ENCODE measurements at regions not wholly inside any gene's neighbourhood (a gene's known extent, or its start where the extent isn't known, plus 50 kb on each side); places are given as distances from the start of the nearest gene placed in this dataset.

- H4K8ac ChIP-seq (ENCODE audit: low read length) = no peak overlapping the region
- no peaks in the 10 kb centered on the region for H3K79me1 ChIP-seq (replicated peaks; ENCODE audit: low read length, poor library complexity, severe bottlenecking)
- H3K27ac ChIP-seq (ENCODE audit: low read length, poor library complexity, severe bottlenecking) = no peak overlapping the region
- DNase-seq = no peak
- peaks cover 3% of the 10 kb centered on the region for H3K4me1 ChIP-seq (ENCODE audit: control insufficient read depth, insufficient read depth, low read depth, low read length)
- H2BK120ac ChIP-seq (ENCODE audit: low read depth, low read length) = no peak overlapping the region
- no peak overlapping the region for H2AK5ac ChIP-seq (ENCODE audit: low read length, severe bottlenecking)
- no peaks in the 10 kb centered on the region for H3K36me3 ChIP-seq (ENCODE audit: control insufficient read depth in 1 of 2, insufficient read depth in 2 of 2, low read depth in 1 of 2, low read length in 2 of 2)
- H2BK5ac ChIP-seq (ENCODE audit: low read depth, low read length, poor library complexity, severe bottlenecking) = no peak overlapping the region
- 74% methylated on average over 4 of the region's 4 CpGs for WGBS
- no peak overlapping the region for H3K9ac ChIP-seq (ENCODE audit: low read length)
- H4K91ac ChIP-seq (ENCODE audit: low read length) = no peak overlapping the region
- no peaks in the 10 kb centered on the region for H3K9me3 ChIP-seq (ENCODE audit: control insufficient read depth, low read length)
- H3K4me2 ChIP-seq (ENCODE audit: low read length, poor library complexity, severe bottlenecking) = no peak overlapping the region
- no peak overlapping the region for H3K23ac ChIP-seq (ENCODE audit: low read length in 2 of 2)
- no peak overlapping the region for H2AFZ ChIP-seq (ENCODE audit: low read depth, low read length)
- H2BK15ac ChIP-seq (ENCODE audit: low read depth, poor library complexity, severe bottlenecking) = no peak overlapping the region
- no peak overlapping the region for H3K4ac ChIP-seq (ENCODE audit: low read depth in 1 of 2, low read length in 2 of 2)
- no peak overlapping the region for H3K4me3 ChIP-seq (ENCODE audit: insufficient read depth in 1 of 2, low read depth in 1 of 2, low read length in 2 of 2)
- no peak overlapping the region for H2BK12ac ChIP-seq (ENCODE audit: low read length in 2 of 2)
- H3K18ac ChIP-seq (ENCODE audit: low read depth in 1 of 2, low read length in 2 of 2) = no peak overlapping the region
- H3K27me3 ChIP-seq (ENCODE audit: control insufficient read depth in 1 of 2, insufficient read depth in 1 of 2, low read length in 2 of 2) = no peaks in the 10 kb centered on the region
- H3K14ac ChIP-seq (ENCODE audit: low read length in 2 of 2) = no peak overlapping the region
Measured at GRCh38 chr7:94307399-94308048, 87.2 kb upstream of the COL1A2 start.

GRCh38 chr7:94311515-94311914 lies 83.2 kb upstream of the COL1A2 start:
- no peak overlapping the region for H3K23ac ChIP-seq (ENCODE audit: low read length in 2 of 2)
- no peak overlapping the region for H4K91ac ChIP-seq (ENCODE audit: low read length)
- no peaks in the 10 kb centered on the region for H3K4me1 ChIP-seq (ENCODE audit: control insufficient read depth, insufficient read depth, low read depth, low read length)
- no peak overlapping the region for H4K8ac ChIP-seq (ENCODE audit: low read length)
- DNase-seq = no peak
- H3K4me2 ChIP-seq (ENCODE audit: low read length, poor library complexity, severe bottlenecking) = no peak overlapping the region
- H3K36me3 ChIP-seq (ENCODE audit: control insufficient read depth in 1 of 2, insufficient read depth in 2 of 2, low read depth in 1 of 2, low read length in 2 of 2) = no peaks in the 10 kb centered on the region
- no peak overlapping the region for H3K14ac ChIP-seq (ENCODE audit: low read length in 2 of 2)
- no peak overlapping the region for H2AFZ ChIP-seq (ENCODE audit: low read depth, low read length)
- H3K9ac ChIP-seq (ENCODE audit: low read length) = no peak overlapping the region
- no peak overlapping the region for H3K18ac ChIP-seq (ENCODE audit: low read depth in 1 of 2, low read length in 2 of 2)
- H3K27me3 ChIP-seq (ENCODE audit: control insufficient read depth in 1 of 2, insufficient read depth in 1 of 2, low read length in 2 of 2) = no peaks in the 10 kb centered on the region
- H2BK5ac ChIP-seq (ENCODE audit: low read depth, low read length, poor library complexity, severe bottlenecking) = no peak overlapping the region
- H2AK5ac ChIP-seq (ENCODE audit: low read length, severe bottlenecking) = no peak overlapping the region
- WGBS = 95% methylated on average over 6 of the region's 6 CpGs
- no peaks in the 10 kb centered on the region for H3K9me3 ChIP-seq (ENCODE audit: control insufficient read depth, low read length)
- no peak overlapping the region for H2BK12ac ChIP-seq (ENCODE audit: low read length in 2 of 2)
- no peak overlapping the region for H3K4ac ChIP-seq (ENCODE audit: low read depth in 1 of 2, low read length in 2 of 2)
- H3K4me3 ChIP-seq (ENCODE audit: insufficient read depth in 1 of 2, low read depth in 1 of 2, low read length in 2 of 2) = no peak overlapping the region
- H2BK120ac ChIP-seq (ENCODE audit: low read depth, low read length) = no peak overlapping the region
- H2BK15ac ChIP-seq (ENCODE audit: low read depth, poor library complexity, severe bottlenecking) = no peak overlapping the region
- H3K27ac ChIP-seq (ENCODE audit: low read length, poor library complexity, severe bottlenecking) = no peak overlapping the region
- H3K79me1 ChIP-seq (replicated peaks; ENCODE audit: low read length, poor library complexity, severe bottlenecking) = no peaks in the 10 kb centered on the region

GRCh38 chr7:94313926-94314325 lies 80.8 kb upstream of the COL1A2 start:
- Histone ChIP-seq H2BK12ac (ENCODE audit: low read length in 2 of 2) (no peak overlapping the region), H3K27me3 (ENCODE audit: control insufficient read depth in 1 of 2, insufficient read depth in 1 of 2, low read length in 2 of 2) (no peaks in the 10 kb centered on the region), H4K8ac (ENCODE audit: low read length) (no peak overlapping the region), H3K18ac (ENCODE audit: low read depth in 1 of 2, low read length in 2 of 2) (no peak overlapping the region), H3K27ac (ENCODE audit: low read length, poor library complexity, severe bottlenecking) (peak overlapping the region; percentile 75), H3K4me2 (ENCODE audit: low read length, poor library complexity, severe bottlenecking) (no peak overlapping the region), H3K4me1 (ENCODE audit: control insufficient read depth, insufficient read depth, low read depth, low read length) (no peaks in the 10 kb centered on the region), H4K91ac (ENCODE audit: low read length) (no peak overlapping the region), H2BK5ac (ENCODE audit: low read depth, low read length, poor library complexity, severe bottlenecking) (no peak overlapping the region), H3K14ac (ENCODE audit: low read length in 2 of 2) (no peak overlapping the region), H2BK120ac (ENCODE audit: low read depth, low read length) (no peak overlapping the region), H3K9me3 (ENCODE audit: control insufficient read depth, low read length) (peaks cover 4% of the 10 kb centered on the region), H3K79me1 (replicated peaks; ENCODE audit: low read length, poor library complexity, severe bottlenecking) (no peaks in the 10 kb centered on the region), H3K9ac (ENCODE audit: low read length) (peak overlapping the region; percentile 61), H2BK15ac (ENCODE audit: low read depth, poor library complexity, severe bottlenecking) (no peak overlapping the region), H3K36me3 (ENCODE audit: control insufficient read depth in 1 of 2, insufficient read depth in 2 of 2, low read depth in 1 of 2, low read length in 2 of 2) (no peaks in the 10 kb centered on the region), H2AK5ac (ENCODE audit: low read length, severe bottlenecking) (no peak overlapping the region), H2AFZ (ENCODE audit: low read depth, low read length) (no peak overlapping the region), H3K4ac (ENCODE audit: low read depth in 1 of 2, low read length in 2 of 2) (no peak overlapping the region), H3K23ac (ENCODE audit: low read length in 2 of 2) (no peak overlapping the region), H3K4me3 (ENCODE audit: insufficient read depth in 1 of 2, low read depth in 1 of 2, low read length in 2 of 2) (no peak overlapping the region)
- DNase-seq = no peak
- 100% methylated on average over 1 of the region's 2 CpGs for WGBS

GRCh38 chr7:94314413-94315410 lies 80.0 kb upstream of the COL1A2 start:
- no peaks in the 10 kb centered on the region for H3K79me1 ChIP-seq (replicated peaks; ENCODE audit: low read length, poor library complexity, severe bottlenecking)
- WGBS = 79% methylated on average over 3 of the region's 5 CpGs
- H2AFZ ChIP-seq (ENCODE audit: low read depth, low read length) = no peak overlapping the region
- H3K4me3 ChIP-seq (ENCODE audit: insufficient read depth in 1 of 2, low read depth in 1 of 2, low read length in 2 of 2) = peak overlapping the region in 1 of 2 experiments; percentile 11
- peaks cover 12% of the 10 kb centered on the region for H3K9me3 ChIP-seq (ENCODE audit: control insufficient read depth, low read length)
- no peak overlapping the region for H3K14ac ChIP-seq (ENCODE audit: low read length in 2 of 2)
- no peak overlapping the region for H2AK5ac ChIP-seq (ENCODE audit: low read length, severe bottlenecking)
- no peak overlapping the region for H2BK5ac ChIP-seq (ENCODE audit: low read depth, low read length, poor library complexity, severe bottlenecking)
- H3K27ac ChIP-seq (ENCODE audit: low read length, poor library complexity, severe bottlenecking) = peak overlapping the region; percentile 43
- H4K8ac ChIP-seq (ENCODE audit: low read length) = no peak overlapping the region
- H3K36me3 ChIP-seq (ENCODE audit: control insufficient read depth in 1 of 2, insufficient read depth in 2 of 2, low read depth in 1 of 2, low read length in 2 of 2) = no peaks in the 10 kb centered on the region
- peak overlapping the region; percentile 61 for H3K9ac ChIP-seq (ENCODE audit: low read length)
- no peak overlapping the region for H2BK120ac ChIP-seq (ENCODE audit: low read depth, low read length)
- H4K91ac ChIP-seq (ENCODE audit: low read length) = no peak overlapping the region
- no peaks in the 10 kb centered on the region for H3K27me3 ChIP-seq (ENCODE audit: control insufficient read depth in 1 of 2, insufficient read depth in 1 of 2, low read length in 2 of 2)
- H3K4me2 ChIP-seq (ENCODE audit: low read length, poor library complexity, severe bottlenecking) = no peak overlapping the region
- no peak overlapping the region for H2BK12ac ChIP-seq (ENCODE audit: low read length in 2 of 2)
- H3K4ac ChIP-seq (ENCODE audit: low read depth in 1 of 2, low read length in 2 of 2) = no peak overlapping the region
- H3K18ac ChIP-seq (ENCODE audit: low read depth in 1 of 2, low read length in 2 of 2) = no peak overlapping the region
- no peak overlapping the region for H3K23ac ChIP-seq (ENCODE audit: low read length in 2 of 2)
- no peak overlapping the region for H2BK15ac ChIP-seq (ENCODE audit: low read depth, poor library complexity, severe bottlenecking)
- H3K4me1 ChIP-seq (ENCODE audit: control insufficient read depth, insufficient read depth, low read depth, low read length) = no peaks in the 10 kb centered on the region
- no peak for DNase-seq

Measured in mesenchymal stem cell (in vitro differentiated cells and primary cell).